ENCODE measurements at regions not wholly inside any gene's neighbourhood (a gene's known extent, or its start where the extent isn't known, plus 50 kb on each side); places are given as distances from the start of the nearest gene placed in this dataset.

GRCh38 chrX:10021461-10022272 lies 54.5 kb downstream of the CLDN34 start:
- TF ChIP-seq ZFX (IDR thresholded peaks at IDR 0.05) (no peak), CTCF (conservative IDR thresholded peaks at IDR 0.05) (no peak)
- H3K27ac ChIP-seq: no peak overlapping the region

GRCh38 chrX:10022273-10022541 lies 55.0 kb downstream of the CLDN34 start:
- no peak for TF ChIP-seq ZFX (IDR thresholded peaks at IDR 0.05)
- no peak for TF ChIP-seq CTCF (conservative IDR thresholded peaks at IDR 0.05)
- no peak overlapping the region for H3K27ac ChIP-seq

- no peak for TF ChIP-seq CTCF (conservative IDR thresholded peaks at IDR 0.05)
- no peak for TF ChIP-seq ZFX (IDR thresholded peaks at IDR 0.05)
- no peak overlapping the region for H3K27ac ChIP-seq
Observed at GRCh38 chrX:10022580-10023245, 55.6 kb downstream of the CLDN34 start.

- no peak overlapping the region for H3K27ac ChIP-seq
- TF ChIP-seq ZFX (IDR thresholded peaks at IDR 0.05) (no peak), CTCF (conservative IDR thresholded peaks at IDR 0.05) (no peak)
Observed at GRCh38 chrX:10023821-10024220, 56.7 kb downstream of the CLDN34 start.

GRCh38 chrX:10025742-10026493 lies 58.8 kb downstream of the CLDN34 start:
- H3K27ac ChIP-seq: no peak overlapping the region
- TF ChIP-seq ZFX (IDR thresholded peaks at IDR 0.05): no peak
- no peak for TF ChIP-seq CTCF (conservative IDR thresholded peaks at IDR 0.05)

GRCh38 chrX:10028283-10029104 lies 61.3 kb downstream of the CLDN34 start:
- no peak for TF ChIP-seq CTCF (conservative IDR thresholded peaks at IDR 0.05)
- no peak for TF ChIP-seq ZFX (IDR thresholded peaks at IDR 0.05)
- H3K27ac ChIP-seq: no peak overlapping the region
